Keratinocyte (primary cell): ENCODE measurements at regions not wholly inside any gene's neighbourhood (a gene's known extent, or its start where the extent isn't known, plus 50 kb on each side); places are given as distances from the start of the nearest gene placed in this dataset.

Experiments used
- DNase-seq: peaks from one replicate; pipeline ENCODE4 v3.0.0-alpha.2; 2011; ENCODE audit warnings: low read depth, missing footprints, low spot score
- FAIRE-seq: peaks from 2 replicates; lab custom pipeline; 2011; peaks lifted over from hg19 to GRCh38; lab: Jason Lieb, UNC
- H2AFZ ChIP-seq: 2 replicates; pipeline ENCODE4 v1.6.0; 2012; ENCODE audit warnings: low read length, control low read depth, inconsistent platforms; ENCODE audit not compliant: control insufficient read depth
- H3K27ac ChIP-seq: 2 replicates; pipeline ENCODE4 v1.5.1; 2011; ENCODE audit warnings: low read length; ENCODE audit not compliant: control insufficient read depth, insufficient read depth
- H3K27me3 ChIP-seq: 3 replicates; pipeline ENCODE4 v1.6.0; 2011; ENCODE audit warnings: low read length; ENCODE audit not compliant: control insufficient read depth, insufficient read depth; ENCODE audit errors: extremely low read depth
- H3K36me3 ChIP-seq, 2 experiments: 2 replicates in 1 of 2; 3 replicates in 1 of 2; pipeline ENCODE4 v1.5.1; 2011; ENCODE audit warnings: low read length in 2 of 2, mild to moderate bottlenecking in 1 of 2; ENCODE audit not compliant: control insufficient read depth in 2 of 2, insufficient read depth in 2 of 2; ENCODE audit errors: extremely low read depth in 1 of 2
- H3K4me1 ChIP-seq: 3 replicates; pipeline ENCODE4 v1.5.1; 2011; ENCODE audit warnings: low read length; ENCODE audit not compliant: control insufficient read depth, insufficient read depth; ENCODE audit errors: extremely low read depth
- H3K4me2 ChIP-seq: 3 replicates; pipeline ENCODE4 v1.6.0; 2011; ENCODE audit warnings: low read depth, low read length; ENCODE audit not compliant: control insufficient read depth, insufficient read depth; ENCODE audit errors: extremely low read depth
- H3K4me3 ChIP-seq, 3 experiments: fragments of 200-600 bp in 1 of 3; sonication (generic) in 1 of 3; 2 replicates in 2 of 3; 3 replicates in 1 of 3; pipeline ENCODE4 v1.5.1; 2011 to 2016; ENCODE audit warnings: low read length in 3 of 3, mild to moderate bottlenecking in 3 of 3, control low read depth in 2 of 3, inconsistent platforms in 1 of 3, low read depth in 1 of 3, mixed read lengths in 1 of 3, mixed run types in 1 of 3, moderate library complexity in 1 of 3; ENCODE audit not compliant: control insufficient read depth in 2 of 3, insufficient read depth in 2 of 3; ENCODE audit errors: extremely low read depth in 1 of 3
- H3K79me2 ChIP-seq: 2 replicates; pipeline ENCODE4 v1.6.0; 2012; ENCODE audit warnings: low read length; ENCODE audit not compliant: control insufficient read depth, insufficient read depth
- H3K9ac ChIP-seq: 3 replicates; pipeline ENCODE4 v1.6.0; 2011; ENCODE audit warnings: low read length; ENCODE audit not compliant: control insufficient read depth, insufficient read depth; ENCODE audit errors: extremely low read depth
- H3K9me1 ChIP-seq: 3 replicates; pipeline ENCODE4 v1.6.0; 2011; ENCODE audit warnings: low read length; ENCODE audit not compliant: control insufficient read depth, insufficient read depth; ENCODE audit errors: extremely low read depth
- H3K9me3 ChIP-seq: 2 replicates; pipeline ENCODE4 v1.5.1; 2012; ENCODE audit warnings: low read depth, low read length; ENCODE audit not compliant: control insufficient read depth
- H4K20me1 ChIP-seq: 3 replicates; pipeline ENCODE4 v1.6.0; 2011; ENCODE audit warnings: low read length; ENCODE audit not compliant: control insufficient read depth, insufficient read depth; ENCODE audit errors: extremely low read depth
- CTCF ChIP-seq, 3 experiments: IDR thresholded peaks in 1 of 3; conservative IDR thresholded peaks in 1 of 3; optimal IDR thresholded peaks in 1 of 3; 2 replicates in 2 of 3; 3 replicates in 1 of 3; pipeline versions ENCODE3 to v1.5.1; 2011; ENCODE audit warnings: low read length in 3 of 3, mild to moderate bottlenecking in 3 of 3, moderate library complexity in 2 of 3, control low read depth in 1 of 3, inconsistent platforms in 1 of 3; ENCODE audit not compliant: insufficient read depth in 2 of 3; ENCODE audit errors: extremely low read depth in 1 of 3
- EZH2 ChIP-seq: IDR thresholded peaks from one replicate; pipeline ENCODE4 v1.6.1; 2012; ENCODE audit warnings: inconsistent platforms, mild to moderate bottlenecking, low read length, moderate library complexity
- dilution Hi-C: fragments of 300-500 bp; cut with MboI; formaldehyde crosslinking; loops from one replicate; pipeline ENCODE4 v1.7.0; 2020; ENCODE audit warnings: low sequenced_read_pairs; ENCODE audit not compliant: extremely low pct_ligation_motif_present

- dilution Hi-C loops, result no loop called here
- H4K20me1 ChIP-seq, result no peaks in the 10 kb centered on the region
- H3K9me1 ChIP-seq, result no peaks in the 10 kb centered on the region
- TF ChIP-seq CTCF (optimal IDR thresholded peaks at IDR 0.05 in 1 of 3, IDR thresholded peaks at IDR 0.05 in 1 of 3, conservative IDR thresholded peaks at IDR 0.05 in 1 of 3; ENCODE audit: extremely low read depth in 1 of 3, insufficient read depth in 2 of 3, low read length in 3 of 3) (no peak), EZH2 (no peak)
- H3K27me3 ChIP-seq, result no peaks in the 10 kb centered on the region
- DNase-seq (no peak), FAIRE-seq (no peak)
- H3K36me3 ChIP-seq, result no peaks in the 10 kb centered on the region
- no peaks in the 10 kb centered on the region for H3K79me2 ChIP-seq
- no peaks in the 10 kb centered on the region for H3K4me1 ChIP-seq
- H3K9me3 ChIP-seq, result no peaks in the 10 kb centered on the region
- no peak overlapping the region for H3K9ac ChIP-seq
- H2AFZ ChIP-seq, result no peak overlapping the region
- no peak overlapping the region for H3K27ac ChIP-seq
- H3K4me3 ChIP-seq, result no peak overlapping the region
- no peak overlapping the region for H3K4me2 ChIP-seq
Measured at GRCh38 chr4:10891866-10892265, 207.3 kb upstream of the CLNK start.

GRCh38 chr4:10889819-10890218, 205.3 kb upstream of the CLNK start:
- Histone ChIP-seq H3K36me3 (no peaks in the 10 kb centered on the region), H3K9ac (no peak overlapping the region), H3K9me1 (no peaks in the 10 kb centered on the region), H4K20me1 (no peaks in the 10 kb centered on the region), H3K4me2 (no peak overlapping the region), H3K79me2 (no peaks in the 10 kb centered on the region), H3K27ac (no peak overlapping the region), H3K27me3 (no peaks in the 10 kb centered on the region), H2AFZ (no peak overlapping the region), H3K4me1 (no peaks in the 10 kb centered on the region), H3K4me3 (no peak overlapping the region), H3K9me3 (no peaks in the 10 kb centered on the region)
- DNase-seq (no peak), FAIRE-seq (no peak)
- dilution Hi-C loops, result no loop called here
- TF ChIP-seq CTCF (optimal IDR thresholded peaks at IDR 0.05 in 1 of 3, IDR thresholded peaks at IDR 0.05 in 1 of 3, conservative IDR thresholded peaks at IDR 0.05 in 1 of 3; ENCODE audit: extremely low read depth in 1 of 3, insufficient read depth in 2 of 3, low read length in 3 of 3), result no peak
- no peak for TF ChIP-seq EZH2
